ENCODE measurements at regions not wholly inside any gene's neighbourhood (a gene's known extent, or its start where the extent isn't known, plus 50 kb on each side); places are given as distances from the start of the nearest gene placed in this dataset.

- TF ChIP-seq, protein P1, sequence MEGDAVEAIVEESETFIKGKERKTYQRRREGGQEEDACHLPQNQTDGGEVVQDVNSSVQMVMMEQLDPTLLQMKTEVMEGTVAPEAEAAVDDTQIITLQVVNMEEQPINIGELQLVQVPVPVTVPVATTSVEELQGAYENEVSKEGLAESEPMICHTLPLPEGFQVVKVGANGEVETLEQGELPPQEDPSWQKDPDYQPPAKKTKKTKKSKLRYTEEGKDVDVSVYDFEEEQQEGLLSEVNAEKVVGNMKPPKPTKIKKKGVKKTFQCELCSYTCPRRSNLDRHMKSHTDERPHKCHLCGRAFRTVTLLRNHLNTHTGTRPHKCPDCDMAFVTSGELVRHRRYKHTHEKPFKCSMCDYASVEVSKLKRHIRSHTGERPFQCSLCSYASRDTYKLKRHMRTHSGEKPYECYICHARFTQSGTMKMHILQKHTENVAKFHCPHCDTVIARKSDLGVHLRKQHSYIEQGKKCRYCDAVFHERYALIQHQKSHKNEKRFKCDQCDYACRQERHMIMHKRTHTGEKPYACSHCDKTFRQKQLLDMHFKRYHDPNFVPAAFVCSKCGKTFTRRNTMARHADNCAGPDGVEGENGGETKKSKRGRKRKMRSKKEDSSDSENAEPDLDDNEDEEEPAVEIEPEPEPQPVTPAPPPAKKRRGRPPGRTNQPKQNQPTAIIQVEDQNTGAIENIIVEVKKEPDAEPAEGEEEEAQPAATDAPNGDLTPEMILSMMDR (IDR thresholded peaks at IDR 0.05; ENCODE audit: low read length, missing control alignments) = no peak
- H3K4me3 ChIP-seq (replicated peaks; ENCODE audit: low read depth, low read length) = no peak overlapping the region
- DNase-seq (ENCODE audit: low read depth) = no peak
These were observed 253.4 kb upstream of the ANKH start for GRCh38 chr5:15124871-15125568.

GRCh38 chr5:15124461-15124860 lies 252.9 kb upstream of the ANKH start:
- no peak for DNase-seq (ENCODE audit: low read depth)
- H3K4me3 ChIP-seq (replicated peaks; ENCODE audit: low read depth, low read length) = no peak overlapping the region
- TF ChIP-seq, protein P1 (IDR thresholded peaks at IDR 0.05; ENCODE audit: low read length, missing control alignments) = no peak

DNA sequence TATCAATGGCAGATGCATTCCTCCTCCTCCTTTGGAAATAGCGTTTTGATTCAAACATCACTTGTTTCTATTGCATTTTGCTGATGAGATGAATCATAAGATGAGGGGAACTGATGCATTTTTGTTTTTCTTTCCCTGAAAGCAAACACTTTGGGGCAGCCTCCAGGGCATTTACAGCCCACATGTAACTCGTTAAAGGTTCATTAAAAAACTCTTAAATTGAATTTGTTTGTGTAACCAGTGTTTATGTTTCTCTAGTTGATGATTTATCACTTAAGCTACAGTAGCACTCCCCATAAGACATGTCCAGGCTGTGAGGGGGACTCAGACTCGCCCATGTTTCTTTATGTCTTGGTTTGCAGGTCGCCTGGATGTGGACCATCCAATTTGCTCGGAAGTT lies 246.1 kb upstream of the ANKH start:
- TF ChIP-seq, protein P1 (IDR thresholded peaks at IDR 0.05; ENCODE audit: low read length, missing control alignments) = no peak
- no peak for DNase-seq (ENCODE audit: low read depth)

GRCh38 chr5:15116996-15117395 lies 245.4 kb upstream of the ANKH start:
- TF ChIP-seq, protein P1 (IDR thresholded peaks at IDR 0.05; ENCODE audit: low read length, missing control alignments) = no peak
- H3K4me3 ChIP-seq (replicated peaks; ENCODE audit: low read depth, low read length) = no peak overlapping the region
- DNase-seq (ENCODE audit: low read depth) = no peak

More for the DNA sequence above, 246.1 kb upstream of the ANKH start:
- H3K4me3 ChIP-seq (replicated peaks; ENCODE audit: low read depth, low read length) = no peak overlapping the region

DNA sequence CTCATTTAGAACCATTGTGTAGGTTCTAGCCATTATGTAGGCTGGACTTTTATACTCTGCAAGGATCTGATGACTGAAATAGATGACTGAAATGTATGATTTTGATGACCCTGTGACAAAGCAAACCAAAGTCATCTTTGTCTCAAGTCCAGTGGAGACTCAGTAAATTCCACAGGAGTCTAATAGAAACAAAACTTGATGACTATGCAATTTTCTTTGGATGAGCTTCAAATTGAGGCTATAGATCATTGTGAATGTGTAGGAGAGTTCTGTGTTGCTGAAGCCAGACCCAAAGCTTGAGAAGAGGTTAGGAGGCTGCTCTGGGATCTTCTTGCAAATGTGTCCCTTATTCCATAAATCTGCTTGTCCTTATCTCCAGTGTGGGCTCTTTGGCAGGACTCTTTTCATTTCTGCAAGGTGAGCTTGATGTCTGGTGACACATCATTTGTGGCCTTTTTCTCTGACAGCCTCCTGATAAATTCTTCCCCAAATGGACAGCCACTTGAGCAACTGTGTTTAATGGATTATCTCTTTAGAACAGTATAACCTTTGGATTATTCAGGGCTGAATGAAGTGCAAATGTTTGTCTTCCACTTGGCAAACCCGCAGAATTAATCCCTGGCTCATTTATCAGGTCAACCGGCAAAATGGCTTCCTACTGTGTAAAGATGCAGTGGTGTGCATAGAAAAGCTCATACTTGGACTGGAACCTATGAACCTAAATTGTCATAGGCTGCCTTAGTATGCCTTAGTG lies 235.1 kb upstream of the ANKH start:
- TF ChIP-seq, protein P1 (IDR thresholded peaks at IDR 0.05; ENCODE audit: low read length, missing control alignments) = no peak
- H3K4me3 ChIP-seq (replicated peaks; ENCODE audit: low read depth, low read length) = no peak overlapping the region
- DNase-seq (ENCODE audit: low read depth) = no peak

- TF ChIP-seq, protein P1 (IDR thresholded peaks at IDR 0.05; ENCODE audit: low read length, missing control alignments) = peak; percentile 91
- DNase-seq (ENCODE audit: low read depth) = peak; percentile 76
- H3K4me3 ChIP-seq (replicated peaks; ENCODE audit: low read depth, low read length) = no peak overlapping the region
These were observed 234.3 kb upstream of the ANKH start for GRCh38 chr5:15105799-15106393.
